ENCODE measurements at regions not wholly inside any gene's neighbourhood (a gene's known extent, or its start where the extent isn't known, plus 50 kb on each side); places are given as distances from the start of the nearest gene placed in this dataset.

DNA sequence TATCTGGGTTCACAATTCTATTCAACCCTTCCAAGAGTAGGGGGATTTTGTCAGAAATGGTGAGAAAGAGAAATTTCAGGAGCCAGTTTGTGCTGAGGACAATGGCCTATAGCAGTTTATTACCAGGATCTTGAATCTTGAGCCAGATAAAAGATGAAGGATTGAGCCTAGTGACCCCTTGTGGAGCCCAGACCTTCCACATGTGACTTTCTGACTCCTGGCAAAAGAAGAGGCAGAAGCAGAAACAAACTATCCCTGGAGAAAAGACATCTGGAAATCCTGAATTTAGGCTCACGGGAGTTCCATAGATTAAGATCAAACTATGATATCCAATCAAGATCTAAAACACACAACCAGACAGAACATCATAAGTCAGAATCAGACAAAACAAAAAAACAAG, 60.9 kb upstream of the CHRM2 start:
- DNase-seq: no peak

DNA sequence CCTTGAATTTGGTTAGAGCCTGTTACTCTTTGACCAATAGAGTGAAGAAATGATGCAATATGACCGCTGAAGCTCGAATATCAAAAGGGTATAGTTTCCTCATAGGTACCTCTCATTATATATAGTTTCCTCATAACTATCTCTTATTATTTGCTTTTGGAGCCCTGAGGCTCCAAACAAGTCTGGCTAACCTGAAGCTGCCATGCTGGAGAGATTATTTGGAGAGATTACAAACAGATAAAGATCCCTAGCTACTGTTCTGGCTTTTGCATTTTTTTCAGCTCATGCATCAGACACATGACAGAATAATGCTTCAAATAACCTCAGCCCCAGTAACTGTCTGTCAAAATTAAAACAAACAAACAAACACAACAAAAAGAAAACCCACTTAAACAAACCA, 65.4 kb upstream of the CHRM2 start:
- no peak for DNase-seq

DNA sequence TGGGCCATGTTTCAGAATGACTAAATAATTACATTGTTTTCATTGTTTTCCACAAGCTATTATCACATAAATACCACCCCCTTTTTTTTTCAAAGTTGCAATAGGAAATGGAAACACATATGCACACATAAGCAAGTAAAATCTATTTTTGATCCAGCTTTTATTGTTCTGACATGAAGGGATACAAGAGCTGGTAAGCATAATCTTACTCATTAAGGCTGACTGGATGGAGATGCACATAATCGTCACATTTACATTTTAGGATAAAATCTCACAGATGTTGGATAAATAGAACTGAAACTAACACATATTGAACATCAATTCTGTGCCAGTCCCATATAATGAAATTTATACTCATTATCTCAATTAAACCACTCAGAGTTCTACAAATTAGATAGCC, 84.5 kb upstream of the CHRM2 start:
- no peak for DNase-seq

DNA sequence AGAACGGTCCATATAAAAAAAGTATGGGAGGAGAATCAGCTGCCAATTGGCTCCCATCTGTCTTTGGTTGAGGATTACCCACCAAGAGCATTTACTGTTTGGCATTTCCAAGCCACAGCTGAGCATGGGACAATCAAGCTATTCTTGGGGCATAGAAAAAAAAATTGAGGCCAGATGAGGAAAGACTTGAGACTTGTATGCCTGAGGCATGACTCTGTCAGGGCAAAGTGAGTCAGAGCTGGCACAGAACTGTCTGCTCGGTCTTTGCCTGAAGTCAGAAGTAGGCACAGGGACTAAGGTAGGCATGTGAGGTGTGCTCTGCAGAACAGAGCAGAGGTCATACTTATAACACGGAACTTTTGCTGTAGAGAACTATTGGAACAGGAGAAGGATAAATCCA, 126.5 kb upstream of the CHRM2 start:
- DNase-seq: no peak

DNA sequence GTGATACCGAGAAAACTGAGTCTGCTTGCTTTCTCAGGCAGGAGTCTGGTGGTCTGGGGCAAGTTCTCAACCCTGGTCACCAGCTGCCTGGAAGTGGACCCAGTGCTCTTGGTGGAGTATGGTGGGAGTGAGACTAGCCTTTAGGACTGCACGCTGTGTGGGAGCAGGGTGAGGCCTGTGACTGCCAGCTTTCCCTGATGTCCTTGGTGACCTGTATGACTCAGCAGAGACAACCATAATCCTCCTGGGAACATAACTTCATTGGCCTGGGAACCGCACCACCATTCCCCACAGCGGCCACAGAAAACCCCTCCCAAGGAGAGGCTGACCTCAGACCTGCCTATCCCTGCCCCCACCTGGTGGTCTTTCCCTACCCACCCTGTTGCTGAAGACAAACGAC, 139.5 kb upstream of the CHRM2 start:
- DNase-seq: no peak

DNA sequence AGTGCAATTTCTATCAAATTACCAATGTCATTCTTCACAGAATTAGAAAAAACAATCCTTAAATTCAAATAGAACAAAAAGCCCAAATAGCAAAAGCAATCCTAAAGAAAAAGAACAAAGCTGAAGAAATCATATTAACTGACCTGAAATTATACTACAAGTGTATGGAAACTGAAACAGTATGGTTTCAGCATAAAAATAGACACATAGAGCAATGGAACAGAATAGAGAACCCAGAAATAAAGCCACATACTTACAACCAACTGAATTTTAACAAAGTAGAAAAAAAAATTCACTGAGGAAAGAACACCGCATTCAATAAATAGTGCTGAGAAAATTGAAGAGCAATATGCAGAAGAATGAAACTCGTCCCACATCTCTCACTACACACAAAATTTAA, 142.0 kb upstream of the CHRM2 start:
- no peak for DNase-seq

DNA sequence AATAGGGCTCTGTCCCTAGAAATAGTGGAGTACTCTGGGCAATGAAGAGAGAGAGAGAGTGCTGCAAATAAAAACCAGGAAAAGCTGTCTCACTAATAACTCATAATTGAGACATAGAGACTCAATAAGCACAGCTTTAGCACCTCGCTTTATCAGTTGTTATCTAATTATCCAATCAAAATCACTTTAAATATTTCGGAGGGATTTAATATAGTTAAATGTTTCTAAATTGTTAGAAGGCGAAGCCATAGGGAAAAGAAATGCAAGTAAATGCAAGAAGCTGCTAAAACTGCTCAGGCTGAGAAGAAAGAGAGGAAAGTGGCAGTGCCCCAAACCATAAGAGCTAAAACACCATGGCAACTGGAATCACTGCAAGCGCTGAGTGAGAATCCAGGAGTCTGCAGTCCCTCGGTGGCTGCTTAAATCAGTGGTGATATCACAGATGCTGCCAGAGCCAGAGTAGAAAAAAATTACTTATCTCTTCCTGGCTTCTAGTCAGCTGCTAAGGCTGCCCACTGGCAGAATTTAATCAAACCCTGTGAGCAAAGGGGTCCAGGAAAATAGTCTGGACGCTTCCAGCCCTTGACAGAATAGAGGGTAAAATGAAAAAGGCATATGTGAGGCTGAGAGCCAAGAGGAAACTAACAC, 150.4 kb upstream of the CHRM2 start:
- no peak for DNase-seq

DNA sequence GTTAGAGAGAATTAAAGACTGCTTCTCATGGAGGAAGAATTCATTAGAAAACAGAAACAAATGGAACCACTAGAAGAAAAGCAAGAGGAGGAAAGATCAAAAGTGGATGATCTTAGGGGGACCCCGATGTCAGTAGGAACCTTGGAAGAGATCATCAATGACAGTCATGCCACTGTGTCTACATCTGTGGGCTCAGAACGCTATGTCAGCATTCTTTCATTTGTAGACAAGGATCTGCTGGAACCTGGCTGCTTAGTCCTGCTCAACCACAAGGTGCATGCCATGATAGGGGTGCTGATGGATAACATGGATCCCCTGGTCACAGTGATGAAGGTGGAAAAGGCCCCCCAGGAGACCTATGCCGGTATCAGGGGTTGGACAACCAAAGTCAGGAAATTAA, 154.4 kb upstream of the CHRM2 start:
- no peak for DNase-seq

DNA sequence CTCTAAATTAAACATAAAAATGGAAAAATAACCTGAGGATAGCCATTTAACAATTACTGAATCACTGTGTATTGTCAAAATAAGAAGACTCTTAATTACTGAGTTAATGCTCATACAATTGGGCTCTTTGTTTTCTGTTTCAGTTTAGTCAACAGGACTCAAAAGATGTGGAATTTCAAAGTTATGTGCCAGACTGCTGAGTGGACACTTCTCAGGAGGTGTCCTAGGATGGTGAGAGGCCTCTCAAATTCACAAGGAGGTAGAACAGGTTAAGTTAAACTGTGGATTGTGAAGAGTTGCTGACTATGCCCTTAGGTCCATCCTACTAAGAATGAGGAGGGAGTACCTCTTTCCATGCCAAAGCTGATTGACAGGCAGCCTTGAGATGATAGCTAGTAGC, 157.7 kb upstream of the CHRM2 start:
- no peak for DNase-seq

DNA sequence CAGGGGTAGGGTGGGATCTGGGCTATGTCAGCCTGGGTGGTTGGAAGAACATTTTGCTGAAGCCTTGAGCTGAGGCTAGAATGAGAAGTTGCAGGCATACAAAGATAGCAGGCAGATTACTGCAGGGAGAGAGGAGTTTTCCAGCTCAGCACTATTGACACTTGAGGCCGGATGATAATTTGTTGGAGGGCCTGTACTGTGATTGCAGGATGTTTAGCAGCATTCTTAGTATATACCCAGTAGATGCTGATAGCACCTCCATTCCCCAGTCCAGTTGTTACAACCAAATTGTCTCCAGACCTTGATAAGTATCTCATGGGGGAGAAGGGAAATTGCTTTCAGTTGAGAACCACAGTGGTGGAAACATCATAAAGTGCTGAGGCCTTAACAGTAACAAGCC, 158.6 kb upstream of the CHRM2 start:
- DNase-seq: no peak

DNA sequence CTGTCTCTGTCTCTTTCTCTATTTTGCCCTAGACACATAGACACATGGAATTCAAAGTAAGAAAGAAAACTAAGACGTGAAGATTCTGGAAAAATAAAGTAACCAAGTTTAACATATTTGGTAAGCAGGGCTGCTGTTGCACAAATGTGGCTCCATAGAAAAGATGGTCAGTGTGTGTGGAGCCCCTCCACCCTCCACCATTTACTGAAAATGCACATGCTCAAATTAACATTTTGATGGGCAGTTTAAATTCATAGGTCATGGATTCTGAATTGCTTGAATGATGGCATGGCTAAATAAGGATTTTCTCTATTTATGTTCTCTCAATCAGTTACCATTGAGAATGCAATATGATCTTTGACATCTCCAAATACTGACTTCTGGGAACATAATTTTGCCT, 165.5 kb upstream of the CHRM2 start:
- DNase-seq: no peak

DNA sequence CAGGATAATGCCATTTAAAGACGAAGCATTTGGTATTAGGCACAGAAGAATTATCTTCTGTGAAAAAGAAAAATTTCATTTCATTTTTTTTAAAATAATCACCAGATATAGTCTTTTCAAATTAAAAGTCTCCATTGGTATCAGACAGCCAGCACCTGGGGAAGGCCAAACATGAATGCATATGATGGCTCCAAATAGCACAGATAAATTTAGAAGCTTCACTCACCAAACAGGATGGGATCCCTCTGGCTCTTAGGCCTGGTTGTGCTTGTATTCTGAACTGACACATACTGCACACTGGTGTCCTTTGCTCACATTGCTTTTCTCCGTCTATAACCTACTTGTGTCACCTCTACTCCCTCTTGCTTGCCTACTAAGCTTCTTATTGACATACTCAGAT, 169.5 kb upstream of the CHRM2 start:
- DNase-seq: no peak

DNA sequence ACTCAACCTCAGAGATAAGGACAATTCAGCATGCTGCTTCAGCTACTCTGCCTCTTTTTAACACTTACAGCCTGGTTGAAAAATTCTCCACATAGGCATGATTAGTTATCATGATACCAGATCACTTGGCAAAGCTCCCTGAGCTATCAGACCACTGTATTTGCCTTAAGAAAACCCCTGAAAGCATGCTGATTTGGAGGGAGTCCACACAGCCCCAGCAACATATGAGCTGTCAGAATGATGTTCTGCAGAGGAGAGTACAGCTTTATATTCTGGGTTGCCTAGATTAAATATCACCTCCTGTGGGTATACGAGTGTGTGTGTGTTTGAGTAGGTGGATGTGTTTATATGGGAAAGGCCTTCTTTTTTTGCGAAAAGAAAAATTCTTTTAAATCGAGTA, 170.2 kb upstream of the CHRM2 start:
- DNase-seq: no peak

DNA sequence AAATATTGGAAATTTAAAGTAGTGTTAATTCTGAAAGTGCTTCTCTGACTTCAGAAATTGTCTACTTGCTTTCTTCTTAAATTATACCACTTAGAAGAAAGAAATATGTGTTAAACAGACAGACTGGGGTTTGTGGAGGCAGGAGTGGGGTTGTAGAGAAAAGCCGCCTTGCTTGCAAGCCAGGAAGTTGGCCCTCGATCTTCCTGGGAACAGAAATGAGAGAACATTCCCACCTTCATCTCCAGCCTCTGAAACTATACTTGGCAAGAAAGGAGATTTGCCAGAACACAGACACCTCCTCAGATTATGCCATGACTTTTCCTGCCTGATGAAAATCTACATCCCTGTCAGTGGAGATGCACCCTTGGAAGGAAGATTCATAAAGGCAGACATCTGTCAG, 171.2 kb upstream of the CHRM2 start:
- DNase-seq: no peak

DNA sequence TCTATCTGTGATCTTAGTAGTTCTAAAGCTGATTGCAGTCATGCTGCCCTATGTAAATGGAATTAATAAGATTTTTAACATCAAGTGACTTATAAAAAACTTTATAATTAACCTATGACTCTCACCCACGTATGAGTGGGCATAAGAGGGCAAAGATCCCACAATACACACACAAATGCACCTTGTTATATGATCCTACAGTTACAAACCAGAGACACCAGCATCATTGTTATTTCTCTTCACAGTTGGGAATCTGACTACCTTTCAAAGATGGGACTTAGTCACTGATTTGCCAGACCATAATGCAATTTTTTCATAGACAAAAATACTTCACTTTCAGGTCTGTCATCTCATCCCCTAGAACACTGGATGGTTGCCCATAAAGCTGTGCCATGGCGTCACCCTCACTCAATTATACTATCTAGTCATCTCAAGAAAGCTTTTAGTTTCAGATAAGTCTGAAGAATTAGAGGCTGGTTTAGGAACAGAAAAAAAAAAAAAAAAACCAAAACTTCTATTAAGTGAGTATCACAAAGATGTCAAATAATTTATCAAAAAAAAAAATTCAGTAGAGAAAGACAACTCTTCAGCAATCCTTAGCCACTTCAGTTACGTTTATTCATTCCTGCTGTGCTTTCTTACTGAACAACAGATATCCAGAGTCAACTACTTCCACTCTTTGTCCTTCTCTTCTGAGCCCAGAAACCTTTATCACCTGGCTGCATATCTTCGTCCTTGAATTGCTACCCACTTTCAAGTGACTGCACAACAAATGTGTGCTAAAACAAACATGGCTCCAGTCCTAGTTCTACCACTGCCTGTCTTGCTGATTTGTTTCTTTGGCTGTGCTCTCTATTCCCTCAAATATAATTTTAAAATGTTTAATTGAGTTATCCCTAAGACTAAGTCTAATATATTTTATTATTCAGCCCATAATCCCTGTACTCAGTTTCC, 175.0 kb upstream of the CHRM2 start:
- DNase-seq: no peak

DNA sequence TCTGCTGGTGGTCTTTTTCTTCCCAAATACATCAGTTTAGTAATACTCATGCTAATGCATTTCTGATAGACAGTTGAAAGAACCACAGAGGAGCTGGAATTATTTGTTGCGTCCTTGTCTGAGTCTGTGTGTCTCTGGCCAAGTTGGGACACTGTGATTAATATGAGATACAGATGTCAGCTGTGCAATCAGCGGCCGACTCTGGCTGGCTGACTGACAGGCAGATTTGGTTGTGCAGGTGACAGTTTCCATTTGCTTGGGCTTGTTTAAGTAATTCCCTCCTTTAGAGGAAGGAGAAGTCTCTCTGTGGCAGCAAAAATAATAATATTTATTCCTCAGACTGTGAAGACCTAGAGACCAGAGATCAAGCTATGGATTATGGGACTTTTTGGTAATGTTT, 176.2 kb upstream of the CHRM2 start:
- DNase-seq: no peak

DNA sequence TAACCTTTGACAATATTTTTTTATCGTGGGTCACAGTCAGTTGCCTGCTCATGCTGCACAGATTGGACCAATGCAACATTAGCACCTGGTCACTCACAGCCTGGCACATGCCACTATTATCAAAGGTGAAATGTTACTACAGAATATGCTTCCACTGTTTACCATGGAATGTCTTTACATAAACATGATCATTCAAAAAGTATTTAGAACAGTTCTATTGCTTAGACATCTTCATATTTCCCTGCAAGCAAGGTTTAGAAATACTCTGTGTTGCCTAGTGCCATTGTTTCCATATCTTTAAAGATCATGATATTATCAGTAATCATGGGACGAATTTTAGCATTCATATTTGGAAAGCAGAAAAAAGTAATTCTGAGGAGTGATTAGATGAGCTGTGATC, 179.9 kb upstream of the CHRM2 start:
- DNase-seq: no peak

DNA sequence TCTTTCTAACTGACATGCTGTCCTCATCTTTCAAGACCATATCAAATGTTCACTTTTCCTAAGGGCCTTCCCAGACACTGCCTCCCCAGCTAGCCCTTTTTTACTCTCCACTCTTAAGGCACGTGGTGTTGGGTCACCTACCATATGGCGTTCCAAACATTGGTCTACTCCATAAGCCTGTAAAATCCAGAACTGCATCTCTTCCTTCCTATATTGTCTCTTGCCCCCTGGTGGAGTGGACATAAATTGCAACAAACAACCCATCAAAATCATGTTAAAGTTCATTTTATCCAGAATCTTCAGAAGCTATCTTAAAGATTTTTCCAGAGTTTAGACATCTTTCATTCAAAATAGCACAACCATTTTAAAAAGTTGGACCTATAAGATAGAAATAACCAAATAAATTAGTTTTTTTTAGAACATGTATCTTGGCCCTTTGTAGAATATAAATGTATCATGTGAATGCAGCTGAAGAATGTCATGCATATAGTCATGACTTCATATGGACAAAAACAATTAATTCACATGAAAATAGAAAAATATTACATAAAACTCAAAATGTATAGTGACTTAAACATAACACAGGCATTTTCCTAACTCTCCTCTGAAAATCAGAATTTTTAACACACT, 180.6 kb upstream of the CHRM2 start:
- no peak for DNase-seq

DNA sequence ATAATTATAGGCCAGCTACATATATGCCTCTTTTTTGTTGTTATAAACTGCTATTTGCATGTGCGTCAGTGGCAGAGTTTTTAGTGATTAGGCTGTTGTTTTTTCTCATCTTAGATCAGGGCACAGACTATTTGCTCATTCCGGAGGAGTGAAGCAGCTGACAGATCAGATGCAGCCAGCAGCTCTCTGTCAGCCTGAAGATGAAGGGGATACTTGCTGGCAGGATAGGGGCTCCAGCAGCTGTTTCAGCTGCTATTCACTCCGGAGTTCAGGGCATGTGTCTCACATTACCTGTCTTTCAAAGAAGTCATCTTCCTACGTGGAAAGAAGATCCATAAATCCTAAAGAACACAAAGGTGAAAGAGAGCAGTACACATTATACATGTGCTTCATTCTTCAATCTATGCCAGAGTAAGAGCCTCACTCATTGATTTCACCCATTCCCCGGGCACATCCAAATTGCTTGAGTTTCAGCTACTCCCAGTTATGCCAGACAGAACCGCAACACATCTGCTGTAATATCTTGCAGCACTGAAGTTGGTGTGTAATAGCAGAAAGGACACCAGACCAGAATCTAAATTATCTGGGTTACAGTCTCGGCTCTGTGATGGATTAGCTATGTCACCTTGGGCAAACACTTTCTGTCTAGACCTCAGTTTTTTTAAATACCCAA, 182.8 kb upstream of the CHRM2 start:
- no peak for DNase-seq

DNA sequence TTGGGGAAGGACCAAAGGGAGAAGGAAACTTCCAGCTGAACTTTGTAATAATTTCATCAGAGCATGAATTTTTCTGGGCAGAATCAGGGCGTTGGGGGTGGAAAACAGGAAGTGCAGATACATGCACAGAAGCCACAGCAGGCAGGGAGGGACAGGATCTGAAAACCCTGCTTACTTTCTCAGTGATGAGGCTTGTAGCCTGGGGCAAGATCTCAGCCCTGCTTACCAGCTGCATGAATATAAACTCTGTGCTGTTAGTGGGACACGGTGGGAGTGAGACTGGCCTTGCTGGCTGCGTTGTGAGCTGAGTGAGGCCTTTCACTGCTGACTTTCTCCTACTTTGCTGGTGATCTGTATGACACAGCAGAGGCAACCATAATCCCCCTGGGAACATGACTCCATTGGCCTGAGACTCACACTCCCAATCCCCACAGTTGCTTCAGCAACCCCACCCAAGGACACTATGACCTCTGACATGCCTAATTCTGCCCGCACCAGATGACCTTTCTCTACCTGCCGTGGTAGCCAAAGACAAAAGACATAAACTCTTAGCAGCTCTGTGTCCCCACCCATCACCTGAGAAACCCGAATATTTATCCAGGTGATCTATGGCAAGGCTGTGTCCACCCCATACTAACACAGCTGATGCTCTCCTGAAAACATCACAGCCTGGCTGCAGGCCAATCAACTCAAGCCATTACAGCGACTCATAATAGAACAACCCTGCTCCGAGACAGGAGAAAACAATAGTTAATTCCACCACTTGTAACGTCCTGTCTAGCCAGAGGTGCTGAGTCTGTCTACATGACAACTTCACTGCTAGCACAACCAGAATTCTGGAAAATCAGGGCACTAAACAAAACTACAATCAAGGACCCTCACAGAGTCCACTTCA, 190.7 kb upstream of the CHRM2 start:
- DNase-seq: no peak

DNA sequence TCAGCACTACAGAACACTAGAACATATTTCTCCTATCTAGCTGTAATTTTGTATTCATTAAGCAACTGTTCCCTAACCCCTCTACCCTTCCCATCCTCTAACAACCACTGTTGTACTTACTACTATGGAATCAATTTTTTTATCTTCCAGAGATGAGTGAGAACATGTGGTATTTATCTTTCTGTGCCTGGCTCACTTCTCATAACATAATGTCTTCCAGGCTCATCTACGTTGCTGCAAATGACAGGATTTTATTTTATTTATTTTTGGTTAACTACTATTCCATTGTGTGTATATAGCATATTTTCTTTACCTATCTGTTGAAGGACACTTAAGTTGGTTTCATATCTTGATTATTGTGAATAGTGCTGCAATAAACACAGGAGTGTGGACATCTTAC, 200.9 kb upstream of the CHRM2 start:
- no peak for DNase-seq

DNA sequence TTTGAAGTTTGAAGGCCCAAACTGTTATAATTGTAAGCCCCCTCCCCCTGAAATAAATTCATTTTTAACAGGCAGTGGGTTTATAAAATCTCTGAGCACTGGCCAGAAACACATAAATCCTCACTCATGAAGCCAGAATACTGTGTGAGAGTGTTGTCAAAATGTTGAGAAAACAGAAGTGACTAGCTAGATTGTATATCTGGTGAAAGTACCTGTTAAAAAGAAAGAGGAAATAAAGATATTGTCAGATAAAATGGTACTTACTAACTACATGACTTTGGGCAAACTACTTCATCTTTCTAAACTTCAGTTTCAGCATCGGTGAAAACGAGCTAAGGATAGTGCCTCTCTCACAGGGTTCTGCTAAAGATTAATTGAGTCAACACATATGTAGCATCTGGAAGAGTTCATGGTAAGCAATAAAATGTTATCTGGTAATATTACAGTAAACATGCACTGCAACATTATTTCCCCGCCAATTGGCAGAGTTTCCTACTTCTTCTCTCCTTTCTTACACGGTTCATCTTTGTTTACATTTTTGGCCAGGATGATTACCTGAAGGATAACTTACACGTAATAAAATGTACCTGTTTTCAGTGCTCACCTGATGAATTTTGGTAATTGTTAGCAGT, 202.5 kb upstream of the CHRM2 start:
- no peak for DNase-seq

Data from left hindlimb (tissue), 1 donor.